HEK293T (cell line): ENCODE measurements at regions not wholly inside any gene's neighbourhood (a gene's known extent, or its start where the extent isn't known, plus 50 kb on each side); places are given as distances from the start of the nearest gene placed in this dataset.

Experiments used
- CTCF ChIA-PET: fragments of 350-600 bp; formaldehyde crosslinking; extraction: SDS; loops from one replicate; lab custom pipeline; 2021; ENCODE audit warnings: antibody characterized with exemption, inconsistent platforms; lab: Yijun Ruan, JAX
- POLR2A ChIA-PET: fragments of 350-600 bp; formaldehyde crosslinking; extraction: SDS; loops from one replicate; lab custom pipeline; 2020; ENCODE audit warnings: antibody characterized with exemption, inconsistent platforms; lab: Yijun Ruan, JAX
- DNase-seq: peaks from one replicate; pipeline ENCODE4 v3.0.0; 2012; ENCODE audit warnings: mixed read lengths; ENCODE audit errors: extremely low spot score
- ARNT ChIP-seq: fragments of 450-650 bp; IDR thresholded peaks from 2 replicates; pipeline ENCODE4 v1.6.1; 2017; ENCODE audit warnings: mild to moderate bottlenecking
- BHLHE40 ChIP-seq: fragments of 450-650 bp; IDR thresholded peaks from 2 replicates; pipeline ENCODE4 v1.6.1; 2016; ENCODE audit warnings: mild to moderate bottlenecking, moderate library complexity, borderline replicate concordance
- CTBP1 ChIP-seq: fragments of 450-650 bp; IDR thresholded peaks from 2 replicates; pipeline ENCODE4 v1.6.1; 2016; ENCODE audit warnings: borderline replicate concordance
- ELF4 ChIP-seq: fragments of 450-650 bp; IDR thresholded peaks from 2 replicates; pipeline ENCODE4 v1.6.1; 2017; ENCODE audit warnings: antibody characterized with exemption
- FOXA1 ChIP-seq: fragments of 450-650 bp; IDR thresholded peaks from 2 replicates; pipeline ENCODE4 v1.6.1; 2016; ENCODE audit warnings: mild to moderate bottlenecking
- FOXK2 ChIP-seq: fragments of 450-650 bp; IDR thresholded peaks from 2 replicates; pipeline ENCODE4 v1.6.1; 2016; ENCODE audit warnings: mild to moderate bottlenecking
- FOXM1 ChIP-seq: fragments of 450-650 bp; IDR thresholded peaks from 2 replicates; pipeline ENCODE4 v1.6.1; 2017; ENCODE audit warnings: mild to moderate bottlenecking, borderline replicate concordance
- HDGF ChIP-seq: fragments of 450-650 bp; IDR thresholded peaks from 2 replicates; pipeline ENCODE4 v1.6.1; 2017; ENCODE audit warnings: antibody characterized with exemption, borderline replicate concordance
- L3MBTL2 ChIP-seq: fragments of 450-650 bp; conservative IDR thresholded peaks from 2 replicates; pipeline ENCODE4 v1.6.1; 2016; ENCODE audit warnings: mild to moderate bottlenecking
- LEF1 ChIP-seq: fragments of 450-650 bp; IDR thresholded peaks from 2 replicates; pipeline ENCODE4 v1.6.1; 2017; ENCODE audit warnings: mild to moderate bottlenecking, borderline replicate concordance
- NFRKB ChIP-seq: fragments of 450-650 bp; IDR thresholded peaks from 2 replicates; pipeline ENCODE4 v1.6.1; 2016; ENCODE audit warnings: mild to moderate bottlenecking, moderate library complexity
- SP1 ChIP-seq: fragments of 450-650 bp; IDR thresholded peaks from 2 replicates; pipeline ENCODE4 v1.6.1; 2017
- SUZ12 ChIP-seq: fragments of 450-650 bp; IDR thresholded peaks from 2 replicates; pipeline ENCODE4 v1.6.1; 2016; ENCODE audit warnings: mild to moderate bottlenecking
- TARDBP ChIP-seq: fragments of 450-650 bp; IDR thresholded peaks from 2 replicates; pipeline ENCODE4 v1.6.1; 2016
- ZNF384 ChIP-seq: fragments of 450-650 bp; IDR thresholded peaks from 2 replicates; pipeline ENCODE4 v1.6.1; 2016
- TF ChIP-seq, protein P1 (sequence below): fragments of 450-650 bp; IDR thresholded peaks from 2 replicates; pipeline ENCODE4 v1.6.1; 2016

DNA sequence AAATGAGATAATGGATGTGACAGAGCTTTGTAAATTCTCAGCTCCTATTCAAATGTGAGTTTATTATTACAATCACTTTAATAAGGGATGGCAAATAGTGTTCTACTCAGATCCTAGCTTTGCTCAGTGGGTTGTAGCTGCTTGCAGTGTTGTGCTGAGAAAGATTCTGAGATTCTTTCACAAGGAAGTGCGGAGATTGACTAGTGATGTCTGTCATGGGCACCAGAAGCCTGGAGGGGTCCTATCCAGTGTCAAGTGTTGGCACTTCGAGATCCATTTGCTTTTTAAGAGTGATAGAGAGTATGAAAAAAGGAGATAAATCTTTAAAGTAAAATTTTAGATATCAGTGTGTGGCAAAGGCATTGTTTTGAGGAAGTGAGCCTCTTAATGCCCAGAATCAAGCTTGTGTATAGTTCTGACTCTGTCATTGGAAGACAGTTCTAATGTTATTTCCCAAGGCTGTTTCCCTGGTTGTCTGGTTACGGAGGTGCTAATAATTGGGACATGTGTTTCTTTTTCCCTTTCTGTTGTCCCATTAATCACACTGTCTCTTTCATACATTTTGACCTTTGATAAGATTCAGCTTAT lies 181.7 kb upstream of the SPRED2 start:
- POLR2A ChIA-PET: interaction anchor here (0.9 kb wide), 1 partner anchor 10 kb away, joined by 3 read pairs; no protein-coding TSS in a partner anchor
- TF ChIP-seq ARNT (no peak), SUZ12 (no peak), ZNF384 (no peak), ELF4 (no peak), LEF1 (no peak), L3MBTL2 (no peak), BHLHE40 (no peak), NFRKB (no peak), FOXA1 (no peak), FOXK2 (no peak), SP1 (no peak), CTBP1 (no peak), FOXM1 (no peak), TARDBP (no peak)
- TF ChIP-seq, protein P1, sequence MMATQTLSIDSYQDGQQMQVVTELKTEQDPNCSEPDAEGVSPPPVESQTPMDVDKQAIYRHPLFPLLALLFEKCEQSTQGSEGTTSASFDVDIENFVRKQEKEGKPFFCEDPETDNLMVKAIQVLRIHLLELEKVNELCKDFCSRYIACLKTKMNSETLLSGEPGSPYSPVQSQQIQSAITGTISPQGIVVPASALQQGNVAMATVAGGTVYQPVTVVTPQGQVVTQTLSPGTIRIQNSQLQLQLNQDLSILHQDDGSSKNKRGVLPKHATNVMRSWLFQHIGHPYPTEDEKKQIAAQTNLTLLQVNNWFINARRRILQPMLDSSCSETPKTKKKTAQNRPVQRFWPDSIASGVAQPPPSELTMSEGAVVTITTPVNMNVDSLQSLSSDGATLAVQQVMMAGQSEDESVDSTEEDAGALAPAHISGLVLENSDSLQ: no peak
- CTCF ChIA-PET: no interaction called here
- no peak for DNase-seq

DNA sequence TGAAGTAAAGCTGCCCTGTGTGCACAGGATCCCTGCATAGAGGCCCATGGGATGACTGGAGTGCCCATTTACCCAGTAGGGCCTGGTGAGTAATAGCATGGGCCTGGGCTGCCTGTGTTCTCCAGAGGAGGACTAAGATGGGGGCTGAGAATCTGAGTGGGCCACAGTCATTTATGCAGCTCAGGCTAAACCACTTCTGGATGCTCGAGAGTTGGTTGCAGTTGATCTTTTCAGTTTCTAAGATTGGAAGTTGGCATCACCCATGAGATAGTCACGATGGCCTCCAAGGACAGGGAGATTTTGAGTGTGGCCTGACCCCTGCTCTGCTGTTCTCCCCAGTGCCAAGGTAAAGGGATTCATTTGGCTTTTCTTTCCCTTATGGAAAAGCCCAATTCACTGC lies 179.1 kb upstream of the SPRED2 start:
- CTCF ChIA-PET: no interaction called here
- TF ChIP-seq L3MBTL2 (no peak), FOXM1 (no peak), CTBP1 (no peak), ELF4 (no peak), ARNT (no peak), LEF1 (no peak), BHLHE40 (no peak), ZNF384 (no peak), FOXA1 (no peak), SP1 (no peak), NFRKB (no peak)
- no peak for DNase-seq
- POLR2A ChIA-PET: no interaction called here

DNA sequence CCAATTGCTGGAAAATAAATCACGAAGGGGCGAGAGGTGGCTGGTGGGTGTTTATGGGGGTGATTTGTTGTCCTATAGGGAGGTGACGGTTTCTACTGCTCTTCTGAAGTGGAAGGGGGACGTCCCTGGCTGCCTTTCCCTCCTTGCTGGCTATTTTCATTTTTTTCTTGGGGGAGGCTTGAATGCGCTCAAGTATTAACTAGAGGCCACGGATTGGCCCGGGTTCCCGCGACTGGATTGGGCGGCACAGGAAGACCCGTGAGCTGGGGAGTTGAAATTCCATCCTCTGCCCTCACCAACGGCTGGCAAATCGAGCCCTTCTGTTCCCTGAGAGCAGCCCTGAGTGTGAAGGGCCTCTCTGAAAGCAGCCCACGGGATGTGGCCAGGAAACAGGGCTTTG lies 176.5 kb upstream of the SPRED2 start:
- POLR2A ChIA-PET: no interaction called here
- CTCF ChIA-PET: interaction anchor here (0.6 kb wide), 1 partner anchor 24 kb away, joined by 3 read pairs; no protein-coding TSS in a partner anchor
- TF ChIP-seq CTBP1 (no peak), FOXM1 (no peak), ELF4 (no peak), HDGF (no peak), BHLHE40 (no peak), L3MBTL2 (no peak), TARDBP (no peak), NFRKB (no peak), LEF1 (no peak), FOXA1 (no peak)
- TF ChIP-seq, protein P1: no peak
- no peak for DNase-seq

DNA sequence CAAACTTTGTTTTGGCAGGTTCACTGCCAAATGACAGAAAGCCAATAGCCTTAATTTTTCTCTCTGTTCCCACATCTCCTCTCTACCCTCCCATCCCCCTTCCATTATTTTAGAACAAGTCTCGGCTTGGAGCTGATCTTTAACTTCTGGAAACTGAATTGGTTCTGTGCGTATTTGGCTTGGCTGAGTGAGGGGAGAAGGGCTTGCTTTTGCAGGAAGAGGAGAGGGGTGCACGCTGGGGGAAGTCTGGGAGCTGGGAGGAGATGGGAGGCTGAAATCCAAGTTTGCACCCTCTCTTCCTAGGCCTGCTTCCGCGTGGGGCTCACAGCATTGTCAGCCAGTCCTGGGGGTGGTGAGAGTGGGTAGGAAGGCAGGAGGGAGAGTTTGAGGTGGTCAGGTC lies 176.1 kb upstream of the SPRED2 start:
- CTCF ChIA-PET: interaction anchor here (0.6 kb wide), 1 partner anchor 24 kb away, joined by 3 read pairs; no protein-coding TSS in a partner anchor
- POLR2A ChIA-PET: no interaction called here
- TF ChIP-seq L3MBTL2: no peak
- TF ChIP-seq LEF1: no peak
- no peak for TF ChIP-seq FOXK2
- no peak for TF ChIP-seq FOXM1
- TF ChIP-seq SUZ12: no peak
- TF ChIP-seq CTBP1: no peak
- TF ChIP-seq, protein P1: no peak
- TF ChIP-seq FOXA1: no peak
- no peak for TF ChIP-seq ZNF384
- no peak for TF ChIP-seq ARNT
- TF ChIP-seq HDGF: no peak
- no peak for TF ChIP-seq SP1
- no peak for TF ChIP-seq NFRKB
- no peak for TF ChIP-seq ELF4
- TF ChIP-seq BHLHE40: no peak
- no peak for TF ChIP-seq TARDBP
- no peak for DNase-seq

DNA sequence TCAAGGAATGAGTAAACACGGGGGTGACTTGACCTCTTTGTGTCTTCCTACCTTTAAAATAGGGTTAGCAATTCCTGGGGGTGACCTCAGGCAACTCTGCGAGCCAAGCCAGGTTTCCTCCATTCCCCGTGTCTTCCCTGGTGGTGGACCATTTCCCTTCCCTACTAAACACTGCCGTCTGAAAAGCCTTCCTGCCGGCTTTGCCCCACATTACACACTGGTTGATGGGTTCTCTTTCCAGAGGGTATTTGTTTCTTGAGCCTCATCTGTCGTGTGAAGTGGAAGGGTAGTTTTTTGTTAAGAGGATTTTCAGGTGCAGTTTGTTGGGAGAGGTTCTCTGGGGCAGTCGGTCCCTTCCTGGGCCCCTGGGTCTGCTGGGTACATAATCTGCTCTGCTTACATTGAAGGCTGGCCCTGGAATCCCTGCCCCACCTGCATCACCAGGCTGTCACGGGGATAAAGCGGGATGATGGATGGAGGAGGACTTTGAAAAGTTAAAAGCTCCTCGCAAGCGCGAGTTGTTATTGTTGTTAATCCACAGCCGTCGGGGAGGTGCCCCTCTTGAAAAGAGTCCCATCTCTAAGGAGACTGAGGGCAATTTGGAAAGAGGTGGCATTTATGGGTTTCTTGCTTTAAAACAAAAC lies 175.4 kb upstream of the SPRED2 start:
- POLR2A ChIA-PET: no interaction called here
- CTCF ChIA-PET: interaction anchor here (0.7 kb wide), 1 partner anchor 478 kb away, joined by 4 read pairs; the partner anchor contains the start of gene RAB1A
- no peak for TF ChIP-seq FOXK2
- TF ChIP-seq, protein P1: peak; percentile 70
- no peak for DNase-seq
